MG63 (cell line): ENCODE measurements at regions not wholly inside any gene's neighbourhood (a gene's known extent, or its start where the extent isn't known, plus 50 kb on each side); places are given as distances from the start of the nearest gene placed in this dataset.

Source experiments
- DNase-seq: peaks from one replicate; pipeline ENCODE4 v3.0.0-alpha.2; 2020
- H3K27me3 ChIP-seq: fragments of 250-450 bp; sonication (Bioruptor Pico); 2 replicates; pipeline ENCODE4 v1.5.1; 2020; ENCODE audit warnings: mild to moderate bottlenecking, moderate library complexity
- H3K36me3 ChIP-seq: fragments of 250-450 bp; sonication (Bioruptor Pico); 2 replicates; pipeline ENCODE4 v1.5.1; 2020; ENCODE audit warnings: mild to moderate bottlenecking, moderate library complexity
- H3K4me3 ChIP-seq: fragments of 250-450 bp; sonication (Bioruptor Pico); 2 replicates; pipeline ENCODE4 v1.5.1; 2020; ENCODE audit warnings: mild to moderate bottlenecking, moderate library complexity
- H3K9me3 ChIP-seq: fragments of 250-450 bp; sonication (Bioruptor Pico); 2 replicates; pipeline ENCODE4 v1.5.1; 2020; ENCODE audit warnings: mild to moderate bottlenecking, moderate library complexity

DNA sequence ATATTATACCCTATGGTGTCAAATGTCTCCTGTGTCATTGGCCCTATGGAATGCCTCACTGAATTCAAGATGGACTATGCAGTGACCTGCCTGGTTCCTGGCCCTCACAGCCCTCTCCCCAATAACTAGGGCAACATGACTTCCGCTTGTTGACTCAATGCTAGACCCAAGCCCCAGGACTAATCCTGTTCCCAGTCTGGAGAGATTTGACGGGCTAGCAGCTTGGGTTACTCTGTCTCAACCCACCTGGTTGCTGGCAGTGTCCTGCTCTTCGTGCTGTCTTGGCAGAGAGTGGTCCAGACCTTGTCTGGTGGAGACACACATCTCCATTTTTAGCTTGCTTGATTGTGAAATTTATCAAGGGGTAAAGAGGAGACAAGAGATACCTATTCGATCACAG, 135.8 kb upstream of the HES1 start:
- no peak for DNase-seq
- Histone ChIP-seq H3K27me3 (no peaks in the 10 kb centered on the region), H3K36me3 (no peaks in the 10 kb centered on the region), H3K9me3 (no peaks in the 10 kb centered on the region), H3K4me3 (no peak overlapping the region)

GRCh38 chr3:194000712-194001111, 135.2 kb upstream of the HES1 start:
- Histone ChIP-seq H3K36me3 (no peaks in the 10 kb centered on the region), H3K9me3 (no peaks in the 10 kb centered on the region), H3K4me3 (no peak overlapping the region), H3K27me3 (no peaks in the 10 kb centered on the region)
- no peak for DNase-seq

- DNase-seq = no peak
- H3K36me3 ChIP-seq = no peaks in the 10 kb centered on the region
- no peaks in the 10 kb centered on the region for H3K9me3 ChIP-seq
- no peak overlapping the region for H3K4me3 ChIP-seq
- H3K27me3 ChIP-seq = no peaks in the 10 kb centered on the region
These were observed 134.1 kb upstream of the HES1 start for GRCh38 chr3:194001728-194002459.

DNA sequence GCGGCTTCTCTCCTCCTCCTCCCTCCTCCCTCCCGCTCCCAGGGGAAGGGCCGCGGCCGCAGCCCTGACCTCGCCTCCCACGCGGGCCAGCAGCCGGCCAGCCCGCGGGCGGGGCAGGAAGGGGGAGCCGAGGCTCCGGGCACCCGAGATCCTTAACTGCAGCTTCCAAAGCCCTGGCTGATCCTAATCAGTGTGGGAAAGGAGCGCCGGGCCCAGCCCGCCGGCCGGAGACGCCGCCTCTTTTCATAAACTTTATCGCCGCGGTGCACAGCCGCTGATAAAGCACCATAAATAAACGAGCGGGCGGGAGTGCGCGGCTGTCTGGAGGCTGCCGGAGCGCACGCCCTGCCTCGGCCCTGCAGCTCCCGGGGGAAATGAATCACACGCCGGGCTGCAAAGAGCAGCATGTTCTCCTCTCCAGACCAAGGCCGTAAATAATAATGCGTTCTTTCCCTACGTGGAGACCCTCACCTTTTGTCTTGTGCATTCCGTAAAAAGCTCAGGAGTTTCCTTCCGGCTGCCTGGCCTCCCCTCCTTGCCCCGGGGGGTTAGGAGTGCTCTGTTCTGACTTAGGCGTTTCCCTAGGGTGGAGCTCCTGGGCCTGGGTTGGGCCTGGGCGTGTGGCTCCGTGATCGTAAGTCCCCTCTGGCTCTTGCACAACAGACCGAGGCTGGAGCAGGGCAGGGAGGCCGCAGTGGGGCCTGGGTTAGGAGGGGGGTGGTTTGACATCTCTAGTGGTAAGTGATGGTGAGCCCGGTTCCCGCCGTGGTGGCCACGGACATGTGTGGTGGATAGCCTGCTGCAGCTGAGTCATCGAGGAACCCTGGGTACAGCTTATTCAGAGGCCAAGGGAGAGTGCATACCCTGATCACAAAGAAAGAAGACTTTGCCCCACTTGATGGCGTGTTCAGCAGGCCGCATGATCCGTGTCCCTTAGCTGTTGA, 132.6 kb upstream of the HES1 start:
- peak overlapping the region; percentile 32 for H3K4me3 ChIP-seq
- DNase-seq = peak; percentile 95
- H3K27me3 ChIP-seq = no peaks in the 10 kb centered on the region
- no peaks in the 10 kb centered on the region for H3K36me3 ChIP-seq
- H3K9me3 ChIP-seq = no peaks in the 10 kb centered on the region

DNA sequence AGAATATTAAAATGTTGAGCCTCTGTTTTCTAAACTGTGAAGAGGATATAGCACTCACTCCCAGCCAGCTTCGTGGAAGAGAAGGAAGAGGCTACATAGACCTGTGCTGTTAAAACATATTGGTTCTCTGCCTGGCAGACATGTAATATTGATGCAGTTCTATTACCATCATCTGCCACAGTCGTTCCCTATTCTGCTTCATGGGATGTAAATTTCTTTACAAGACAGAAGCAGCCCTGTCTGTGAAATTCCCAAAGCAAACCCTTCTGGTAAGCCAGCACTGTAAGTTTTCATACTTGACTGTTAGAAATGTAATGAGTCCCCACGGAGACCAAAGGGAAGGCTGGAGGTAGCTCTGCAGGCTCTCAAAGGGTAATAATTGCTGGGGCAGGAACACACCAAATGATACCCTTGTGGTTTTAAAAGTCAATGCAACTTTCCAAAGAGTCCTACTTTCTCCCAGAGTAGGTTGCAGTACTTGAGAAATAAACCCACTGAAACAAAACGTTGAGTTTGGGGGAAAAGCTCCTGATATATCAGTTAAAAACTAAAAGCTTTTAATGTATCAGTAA, 129.9 kb upstream of the HES1 start:
- Histone ChIP-seq H3K4me3 (no peak overlapping the region), H3K27me3 (no peaks in the 10 kb centered on the region), H3K9me3 (no peaks in the 10 kb centered on the region), H3K36me3 (no peaks in the 10 kb centered on the region)
- DNase-seq = no peak

DNA sequence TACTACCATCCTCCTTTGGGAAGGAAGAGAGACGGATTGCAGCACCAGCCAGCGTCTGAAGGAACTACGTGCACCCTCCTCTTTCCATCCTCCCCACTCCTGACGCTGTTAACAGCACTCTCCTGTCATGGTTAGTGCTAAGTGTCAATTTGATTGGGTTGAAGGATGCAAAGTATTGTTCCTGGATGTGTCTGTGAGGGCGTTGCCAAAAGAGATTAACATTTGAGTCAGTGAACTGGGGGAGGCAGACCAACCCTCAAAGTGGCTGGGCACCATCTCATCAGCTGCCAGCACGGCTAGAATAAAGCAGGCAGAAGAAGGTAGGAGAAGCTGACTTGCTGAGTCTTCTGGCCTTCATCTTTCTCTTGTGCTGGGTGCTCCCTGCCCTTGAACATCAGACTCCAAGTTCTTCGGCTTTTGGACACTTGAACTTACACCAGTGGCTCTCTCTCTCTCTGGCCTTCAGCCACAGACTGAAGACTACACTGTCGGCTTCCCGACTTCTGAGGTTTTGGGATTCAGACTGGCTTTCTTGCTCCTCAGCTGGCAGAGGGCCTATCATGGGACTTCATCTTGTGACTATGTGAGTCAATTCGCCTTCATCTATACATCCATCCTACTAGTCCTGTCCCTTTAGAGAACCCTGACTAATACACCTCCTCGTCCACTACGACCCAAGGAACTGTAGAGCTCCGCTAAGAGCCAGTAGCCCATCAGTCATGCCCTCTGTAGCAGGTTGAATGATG, 128.2 kb upstream of the HES1 start:
- Histone ChIP-seq H3K4me3 (no peak overlapping the region), H3K27me3 (no peaks in the 10 kb centered on the region)
- DNase-seq = peak; percentile 38

GRCh38 chr3:194009019-194009418, 126.9 kb upstream of the HES1 start:
- no peak overlapping the region for H3K4me3 ChIP-seq
- H3K27me3 ChIP-seq = no peaks in the 10 kb centered on the region
- H3K36me3 ChIP-seq = no peaks in the 10 kb centered on the region
- H3K9me3 ChIP-seq = no peaks in the 10 kb centered on the region
- no peak for DNase-seq

More for the DNA sequence above, 128.2 kb upstream of the HES1 start:
- H3K9me3 ChIP-seq = no peaks in the 10 kb centered on the region
- no peaks in the 10 kb centered on the region for H3K36me3 ChIP-seq

- Histone ChIP-seq H3K27me3 (no peaks in the 10 kb centered on the region), H3K9me3 (no peaks in the 10 kb centered on the region), H3K4me3 (no peak overlapping the region), H3K36me3 (no peaks in the 10 kb centered on the region)
- DNase-seq = no peak
These were observed 125.9 kb upstream of the HES1 start for GRCh38 chr3:194009892-194010533.

DNA sequence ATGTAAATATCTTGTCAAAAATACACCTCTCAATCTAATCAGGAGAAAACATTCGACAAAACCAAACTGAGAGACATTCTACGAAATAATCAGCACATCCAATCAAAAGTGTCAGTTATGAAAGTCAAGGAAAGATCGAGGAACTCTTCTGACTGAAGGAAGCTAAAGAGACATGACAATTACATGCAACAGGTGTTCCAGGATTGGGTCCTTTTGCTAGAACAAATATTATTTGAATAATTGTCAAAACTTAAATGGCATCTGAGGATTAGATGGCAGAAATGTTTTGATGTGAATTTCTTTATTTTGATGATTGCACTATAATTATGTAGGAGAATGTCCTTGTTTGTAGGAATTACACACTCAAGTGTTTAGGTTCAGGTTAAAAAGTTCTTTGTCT, 124.1 kb upstream of the HES1 start:
- Histone ChIP-seq H3K27me3 (no peaks in the 10 kb centered on the region), H3K4me3 (no peak overlapping the region), H3K9me3 (no peaks in the 10 kb centered on the region), H3K36me3 (no peaks in the 10 kb centered on the region)
- no peak for DNase-seq

DNA sequence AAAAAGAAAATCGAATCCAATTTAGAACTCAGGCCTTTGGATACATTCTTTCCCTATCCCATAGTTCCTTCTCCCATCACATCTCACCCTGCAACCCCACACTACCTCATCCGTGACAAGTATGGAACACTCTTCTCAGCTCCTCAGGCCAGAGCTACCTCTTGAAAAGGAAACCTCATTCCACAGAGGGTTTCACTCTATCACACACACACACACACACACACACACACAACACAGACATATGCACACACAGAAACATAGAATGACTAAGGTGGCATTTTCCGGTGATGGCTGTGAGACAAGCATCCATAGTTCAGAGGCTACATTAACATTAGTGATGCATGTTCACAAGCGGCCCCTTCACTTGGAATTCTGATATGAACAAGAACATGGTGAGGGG, 122.0 kb upstream of the HES1 start:
- Histone ChIP-seq H3K36me3 (no peaks in the 10 kb centered on the region), H3K4me3 (no peak overlapping the region), H3K9me3 (no peaks in the 10 kb centered on the region), H3K27me3 (no peaks in the 10 kb centered on the region)
- no peak for DNase-seq

DNA sequence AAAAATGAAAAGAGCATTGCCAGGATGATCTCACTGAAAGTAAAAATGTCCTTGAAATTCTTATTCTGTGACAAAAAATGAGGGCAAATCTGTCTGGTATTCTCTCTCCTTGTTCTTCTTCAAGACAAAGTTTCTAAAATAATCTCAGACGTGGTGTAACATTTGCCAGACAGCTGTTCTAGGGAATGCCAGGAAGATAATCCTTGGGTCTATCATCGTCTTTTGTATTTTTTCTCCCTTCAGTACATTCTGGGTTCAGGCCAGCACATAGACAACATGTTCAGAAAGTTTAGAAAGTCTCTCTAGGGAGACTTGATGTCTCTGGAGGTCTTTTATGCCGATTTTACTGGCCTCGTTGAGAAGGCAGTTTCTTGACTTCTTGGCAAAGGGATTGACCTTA, 121.2 kb upstream of the HES1 start:
- Histone ChIP-seq H3K36me3 (no peaks in the 10 kb centered on the region), H3K27me3 (no peaks in the 10 kb centered on the region), H3K9me3 (no peaks in the 10 kb centered on the region), H3K4me3 (no peak overlapping the region)
- DNase-seq = no peak

DNA sequence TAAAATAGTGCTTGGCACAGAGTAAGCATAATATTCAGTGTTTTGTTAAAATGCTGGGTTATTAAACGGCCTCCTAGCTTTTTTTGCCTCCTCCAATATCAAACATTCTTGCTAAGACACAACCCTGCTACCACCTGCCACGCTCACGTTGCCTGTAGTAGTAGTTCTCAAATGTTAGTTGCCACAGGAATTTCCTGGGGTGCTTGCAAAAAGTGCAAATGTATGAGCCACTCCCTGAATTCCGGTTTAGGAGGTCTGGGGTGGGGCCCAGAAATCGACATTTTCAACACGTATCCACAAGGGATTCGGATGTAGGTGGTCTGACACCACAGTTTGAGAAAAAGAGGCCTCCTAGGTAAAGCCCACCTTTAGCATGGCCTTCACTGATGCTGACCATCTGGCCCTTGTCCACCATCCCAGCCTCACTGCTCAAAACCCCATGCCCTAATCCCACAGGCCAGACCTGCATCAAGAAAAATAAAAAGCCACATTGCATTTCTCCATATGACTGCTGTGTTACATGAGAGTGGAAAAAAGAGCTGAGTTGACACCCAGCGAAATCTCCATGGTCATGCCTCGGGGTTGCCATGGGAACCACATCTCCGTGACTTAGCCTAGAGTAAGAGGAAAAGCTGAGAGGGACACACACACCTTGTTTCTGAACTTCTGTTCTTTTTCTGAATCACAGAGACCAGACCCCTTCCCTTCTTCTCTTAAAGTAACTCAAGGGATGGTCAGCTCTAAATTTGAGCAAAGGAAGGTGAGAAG, 116.4 kb upstream of the HES1 start:
- H3K27me3 ChIP-seq = no peaks in the 10 kb centered on the region
- DNase-seq = no peak
- no peaks in the 10 kb centered on the region for H3K9me3 ChIP-seq
- H3K4me3 ChIP-seq = no peak overlapping the region
- no peaks in the 10 kb centered on the region for H3K36me3 ChIP-seq

- H3K27me3 ChIP-seq = no peaks in the 10 kb centered on the region
- no peaks in the 10 kb centered on the region for H3K36me3 ChIP-seq
- DNase-seq = no peak
- no peaks in the 10 kb centered on the region for H3K9me3 ChIP-seq
- no peak overlapping the region for H3K4me3 ChIP-seq
These were observed 113.9 kb upstream of the HES1 start for GRCh38 chr3:194022052-194022451.

DNA sequence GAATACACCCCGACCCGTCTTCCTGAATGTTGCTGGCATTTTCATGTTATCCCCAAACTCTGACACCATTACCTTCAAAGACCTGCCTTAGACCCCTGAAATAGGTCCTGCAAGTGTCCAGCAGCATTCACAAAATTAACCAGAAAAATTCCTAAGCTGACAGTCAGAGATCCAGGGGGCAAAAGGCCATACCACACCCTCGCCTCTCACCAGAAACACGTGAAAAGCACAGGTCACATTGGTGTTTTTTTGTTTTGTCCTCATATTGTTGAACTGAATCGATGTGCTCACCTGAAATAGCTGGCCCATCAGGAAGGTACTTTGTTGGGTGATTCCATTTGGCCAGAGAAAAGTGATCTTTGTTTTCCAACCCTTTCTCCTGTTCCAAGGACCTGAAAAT, 113.1 kb upstream of the HES1 start:
- Histone ChIP-seq H3K36me3 (no peaks in the 10 kb centered on the region), H3K4me3 (no peak overlapping the region), H3K27me3 (no peaks in the 10 kb centered on the region), H3K9me3 (no peaks in the 10 kb centered on the region)
- no peak for DNase-seq

DNA sequence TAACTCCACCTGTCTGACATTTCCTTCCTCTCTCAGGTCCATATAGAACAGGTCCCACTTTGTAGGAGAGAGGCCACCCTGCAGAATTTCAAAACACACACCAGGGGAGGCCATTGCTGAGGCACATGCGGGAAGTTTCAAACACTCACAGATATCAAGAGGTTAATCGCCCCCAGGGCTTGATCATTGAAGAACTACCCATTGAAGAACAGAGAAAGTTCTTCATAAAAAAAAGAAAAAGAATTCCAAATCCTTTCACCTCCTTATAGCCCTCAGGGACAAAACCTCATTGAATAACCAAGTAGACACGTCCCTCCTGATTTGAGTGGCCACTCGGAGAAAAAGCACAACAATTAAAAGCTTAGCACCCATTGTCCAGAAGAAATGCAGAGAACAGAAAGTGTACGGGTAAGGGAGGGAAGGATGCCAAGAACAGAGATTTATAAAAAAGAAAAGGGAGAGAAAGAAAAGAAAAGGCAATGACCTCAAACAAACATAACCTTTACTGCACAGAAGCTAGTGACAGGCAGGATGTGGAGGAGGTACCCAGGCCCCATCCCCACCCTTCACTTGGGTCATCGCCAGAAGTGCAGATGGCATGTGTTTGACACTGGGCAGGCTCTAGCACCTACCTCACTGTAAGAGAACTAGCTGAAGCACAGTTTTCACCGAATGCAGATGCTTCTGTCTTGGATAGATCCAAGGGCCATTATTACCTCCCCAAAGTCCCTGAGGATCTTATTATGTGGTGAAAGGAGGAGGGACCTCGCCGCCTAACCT, 112.3 kb upstream of the HES1 start:
- no peak overlapping the region for H3K4me3 ChIP-seq
- no peaks in the 10 kb centered on the region for H3K9me3 ChIP-seq
- no peaks in the 10 kb centered on the region for H3K36me3 ChIP-seq
- no peak for DNase-seq
- H3K27me3 ChIP-seq = no peaks in the 10 kb centered on the region
